ENCODE measurements at regions not wholly inside any gene's neighbourhood (a gene's known extent, or its start where the extent isn't known, plus 50 kb on each side); places are given as distances from the start of the nearest gene placed in this dataset.
"Not testable (repeated sequence)": the region's sequence is repeated elsewhere in the genome, so short reads cannot be mapped to it uniquely, and the experiment has no call there.

DNA sequence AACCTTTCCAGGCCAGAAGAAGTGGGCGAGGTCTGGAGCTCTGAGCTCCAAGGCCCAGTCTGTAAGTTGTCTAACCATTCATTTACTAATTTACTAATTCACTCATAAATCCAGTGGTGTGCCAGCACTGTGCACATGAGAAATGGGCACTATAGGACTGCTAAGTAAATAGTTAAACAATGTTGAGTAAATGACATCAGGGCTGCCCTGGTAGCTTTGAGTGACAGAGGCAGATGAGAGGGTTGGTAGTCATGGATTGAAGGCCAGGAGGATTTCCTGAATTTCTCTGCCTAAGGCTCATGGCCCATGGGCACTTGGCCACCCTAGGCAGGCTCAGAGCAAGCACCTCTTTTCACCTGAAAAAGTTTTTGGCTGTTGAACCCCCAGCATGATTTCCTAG lies 216.9 kb upstream of the RXFP2 start:
- FAIRE-seq = no peak

DNA sequence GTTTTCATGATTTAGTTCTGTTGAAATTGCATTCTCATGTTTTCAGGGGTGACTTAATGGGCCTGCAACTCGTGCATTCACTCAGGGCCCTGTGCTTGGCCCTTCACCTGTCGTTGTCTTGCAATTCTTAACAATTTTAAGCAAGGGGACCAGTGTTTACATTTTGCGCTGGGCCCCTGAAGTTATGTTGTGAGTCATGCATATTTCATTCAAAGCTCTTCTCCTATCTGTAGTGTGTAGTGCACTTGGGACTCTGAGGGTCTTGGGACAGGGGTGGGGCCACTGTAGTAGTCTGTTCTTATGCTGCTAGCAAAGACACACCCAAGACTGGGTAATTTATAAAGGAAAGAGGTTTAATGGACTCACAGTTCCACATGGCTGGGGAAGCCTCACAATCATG lies 211.2 kb upstream of the RXFP2 start:
- no peak for FAIRE-seq

- no peak for FAIRE-seq
Measured at GRCh38 chr13:31528758-31529157, 210.6 kb upstream of the RXFP2 start.

DNA sequence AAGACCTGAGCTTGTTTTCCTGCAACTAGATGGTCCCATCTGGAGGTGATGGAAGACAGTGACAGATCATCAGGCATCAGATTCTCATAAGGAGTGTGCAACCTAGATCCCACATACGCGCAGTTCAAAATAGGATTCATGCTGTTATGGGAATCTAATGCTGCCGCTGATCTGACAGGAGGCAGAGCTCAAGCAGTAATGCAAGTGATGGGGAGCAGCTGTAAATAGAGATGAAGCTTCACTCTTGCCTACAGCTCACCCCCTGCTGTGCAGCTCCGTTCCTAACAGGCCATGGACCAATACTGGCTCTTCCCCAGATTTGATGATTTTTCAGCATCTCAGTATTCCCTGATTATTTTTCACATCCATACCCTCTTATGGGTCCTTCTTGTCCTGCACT lies 208.4 kb upstream of the RXFP2 start:
- FAIRE-seq = no peak

DNA sequence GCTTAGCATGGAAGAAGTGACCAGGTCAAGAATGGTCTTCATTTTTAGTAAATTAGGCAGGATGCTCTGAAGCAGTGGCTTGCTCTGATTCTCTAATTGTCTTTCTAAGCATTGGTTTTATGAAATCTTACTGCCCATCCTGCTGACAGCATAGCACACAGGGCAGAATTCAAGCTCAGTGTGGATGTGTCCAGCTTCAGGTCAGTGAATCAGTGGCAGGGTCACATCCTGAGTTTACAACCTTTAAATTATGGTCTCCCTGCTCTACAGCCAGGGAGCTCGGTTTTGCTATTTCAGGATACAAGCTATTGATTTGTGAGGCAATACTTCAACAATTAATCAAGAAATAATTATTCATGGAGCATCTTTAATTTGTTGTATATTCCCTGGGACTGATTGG lies 202.3 kb upstream of the RXFP2 start:
- FAIRE-seq = no peak

DNA sequence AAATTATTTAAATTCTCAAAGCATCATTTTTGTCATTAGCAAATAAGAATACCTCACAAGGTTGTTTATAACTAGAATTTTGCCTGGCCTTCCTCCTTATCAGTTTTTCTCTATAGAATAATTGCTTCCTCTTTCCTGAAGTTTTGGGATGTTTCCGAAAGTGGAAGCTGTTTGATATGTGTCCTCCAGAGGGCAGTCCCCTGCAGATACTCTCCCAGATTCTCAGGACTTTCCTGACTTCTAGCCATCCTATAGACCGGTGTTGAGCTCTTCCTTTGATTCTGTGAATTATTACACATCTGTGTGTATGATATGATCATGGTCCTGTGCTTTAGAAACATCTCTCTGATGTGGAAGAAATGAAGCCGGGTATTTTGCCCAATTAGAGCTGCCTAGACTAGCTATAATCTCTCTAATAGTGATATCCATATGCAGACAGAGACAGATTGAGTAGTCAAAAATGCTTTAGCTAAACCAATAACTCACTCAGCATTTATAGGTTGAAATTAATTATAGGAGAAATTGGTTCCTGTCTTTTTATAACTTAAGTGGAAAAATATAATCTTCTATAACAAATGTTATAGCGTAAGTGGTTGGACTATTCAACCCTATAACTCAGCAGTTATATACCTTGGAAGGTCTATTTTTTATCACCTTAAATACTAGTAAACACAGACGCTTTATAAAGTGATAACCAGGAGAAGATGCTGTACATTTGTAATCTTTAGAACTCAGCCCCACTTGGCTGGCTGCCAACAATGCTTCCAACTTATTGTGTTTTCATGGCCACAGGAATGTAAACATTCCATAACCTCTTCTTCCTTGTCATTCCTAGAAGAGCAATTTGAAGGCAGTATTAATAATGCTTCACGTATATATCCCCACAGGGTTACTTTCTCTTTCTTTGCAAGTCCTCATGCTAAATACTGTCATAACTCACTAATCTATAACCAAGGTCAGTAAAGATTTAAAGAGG lies 201.0 kb upstream of the RXFP2 start:
- no peak for FAIRE-seq

DNA sequence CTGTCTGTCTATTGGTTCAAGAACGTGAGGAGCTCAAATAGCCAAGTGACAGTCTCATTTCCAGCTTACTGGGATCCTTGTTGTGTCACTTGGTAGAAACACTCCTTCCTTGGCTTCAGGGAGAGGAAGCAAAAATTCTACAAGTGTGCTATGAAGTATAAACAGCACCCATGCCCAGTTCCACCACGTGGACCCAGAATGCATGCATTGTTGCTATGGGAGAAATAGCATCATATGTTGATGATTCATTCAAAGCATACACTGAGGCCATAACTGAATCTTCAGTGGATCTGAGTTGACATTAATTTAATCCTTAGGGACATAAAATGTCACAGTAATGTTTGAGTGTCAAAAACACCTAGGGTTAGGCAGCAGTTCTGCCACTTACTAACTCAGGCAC lies 199.0 kb upstream of the RXFP2 start:
- FAIRE-seq = no peak

DNA sequence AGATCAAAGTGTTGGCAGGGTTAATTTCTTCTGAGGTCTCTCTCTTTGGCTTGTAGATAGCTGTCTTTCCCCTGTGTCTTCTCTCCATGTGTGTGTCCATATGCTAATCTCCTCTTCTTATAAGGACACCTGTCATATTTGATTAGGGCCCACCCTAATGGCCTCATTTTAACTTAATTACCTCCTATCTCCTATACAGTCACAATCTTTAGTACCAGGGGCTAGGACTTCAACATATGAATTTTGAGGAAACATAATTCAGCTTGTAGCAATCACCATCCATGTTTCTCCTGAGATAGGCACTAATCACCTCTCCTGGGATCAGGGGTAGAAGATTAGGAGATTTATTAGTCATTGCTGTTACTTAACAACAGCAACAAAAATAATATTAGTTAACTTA lies 196.1 kb upstream of the RXFP2 start:
- FAIRE-seq = no peak

- FAIRE-seq = no peak
Measured at GRCh38 chr13:31545616-31546015, 193.7 kb upstream of the RXFP2 start.

DNA sequence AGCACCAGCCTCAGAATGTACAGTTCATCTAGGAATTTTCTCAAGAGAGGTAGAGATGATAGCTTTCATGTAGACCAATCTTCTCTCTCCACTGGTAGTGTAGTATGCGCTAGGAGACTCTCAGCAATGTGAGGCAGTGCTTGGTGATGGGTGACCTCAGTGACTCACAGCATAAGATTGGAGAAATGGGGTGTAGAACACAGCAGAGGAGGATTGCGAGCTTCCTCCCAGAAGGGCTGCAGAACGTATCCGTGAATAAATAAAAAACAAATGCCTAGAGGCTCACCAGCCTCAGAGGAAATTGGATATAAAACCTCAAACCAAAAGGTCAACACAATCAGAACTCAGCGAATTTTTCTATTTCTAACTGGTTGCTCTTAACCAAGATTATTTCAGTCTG lies 182.9 kb upstream of the RXFP2 start:
- FAIRE-seq = no peak

DNA sequence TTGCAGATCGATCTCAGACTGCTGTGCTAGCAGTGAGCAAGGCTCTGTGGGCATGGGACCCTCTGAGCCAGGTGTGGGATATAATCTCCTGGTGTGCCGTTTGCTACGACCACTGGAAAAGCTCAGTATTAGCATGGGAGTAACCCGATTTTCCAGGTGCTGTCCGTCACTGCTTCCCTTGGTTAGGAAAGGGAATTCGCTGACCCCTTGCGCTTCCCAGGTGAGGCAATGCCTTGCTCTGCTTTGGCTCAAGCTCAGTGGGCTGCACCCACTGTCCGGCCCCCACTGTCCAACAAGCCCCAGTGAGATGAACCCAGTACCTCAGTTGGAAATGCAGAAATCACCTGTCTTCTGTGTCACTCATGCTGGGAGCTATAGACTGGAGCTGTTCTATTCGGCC lies 155.1 kb upstream of the RXFP2 start:
- FAIRE-seq = not testable (repeated sequence)

DNA sequence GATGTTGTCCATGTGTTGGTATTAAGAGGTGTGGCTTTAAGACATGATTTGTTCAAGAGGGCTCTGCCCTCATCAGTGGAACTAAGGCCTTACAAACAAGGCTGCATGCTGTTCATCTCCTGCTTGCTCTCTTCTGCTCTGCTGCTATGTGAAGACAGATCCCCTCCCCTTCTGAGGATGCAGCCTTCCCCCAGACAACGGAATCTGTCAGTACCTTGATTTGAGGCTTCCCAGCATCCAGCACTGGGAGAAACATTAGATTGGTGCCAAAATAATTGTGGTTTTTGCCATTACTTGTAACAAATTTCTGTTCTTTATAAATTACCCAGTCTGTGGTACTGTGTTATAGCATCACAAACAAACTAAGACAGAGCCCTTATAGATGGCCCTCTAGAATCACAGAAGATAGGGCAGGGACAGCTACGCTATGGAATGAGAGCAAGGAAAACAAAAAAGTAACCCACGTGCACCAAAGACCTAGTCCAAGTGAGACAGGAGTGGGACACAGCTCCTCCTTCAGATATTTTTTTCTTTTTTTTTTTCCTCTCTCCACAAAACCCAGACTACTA lies 151.5 kb upstream of the RXFP2 start:
- FAIRE-seq = no peak

GRCh38 chr13:31588316-31588715 lies 151.0 kb upstream of the RXFP2 start:
- no peak for FAIRE-seq

DNA sequence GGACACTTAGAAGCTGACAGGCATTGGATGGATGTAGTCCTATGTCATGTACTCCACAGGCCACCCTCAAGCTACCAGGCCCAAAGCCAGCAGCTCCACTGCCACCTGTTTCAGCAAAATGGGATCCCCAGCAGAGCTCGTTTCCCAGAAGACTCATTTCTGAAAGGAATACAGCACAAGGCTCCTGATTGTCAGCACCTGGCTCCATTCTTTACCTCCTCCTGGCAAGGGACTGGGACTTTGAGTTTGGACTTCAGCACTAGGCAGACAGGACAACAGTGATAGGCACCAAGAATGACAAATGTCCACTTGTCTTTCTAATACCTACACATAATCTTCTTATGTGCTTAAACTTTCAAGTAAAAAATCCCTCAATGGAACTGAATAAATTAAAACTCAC lies 150.4 kb upstream of the RXFP2 start:
- FAIRE-seq = no peak

DNA sequence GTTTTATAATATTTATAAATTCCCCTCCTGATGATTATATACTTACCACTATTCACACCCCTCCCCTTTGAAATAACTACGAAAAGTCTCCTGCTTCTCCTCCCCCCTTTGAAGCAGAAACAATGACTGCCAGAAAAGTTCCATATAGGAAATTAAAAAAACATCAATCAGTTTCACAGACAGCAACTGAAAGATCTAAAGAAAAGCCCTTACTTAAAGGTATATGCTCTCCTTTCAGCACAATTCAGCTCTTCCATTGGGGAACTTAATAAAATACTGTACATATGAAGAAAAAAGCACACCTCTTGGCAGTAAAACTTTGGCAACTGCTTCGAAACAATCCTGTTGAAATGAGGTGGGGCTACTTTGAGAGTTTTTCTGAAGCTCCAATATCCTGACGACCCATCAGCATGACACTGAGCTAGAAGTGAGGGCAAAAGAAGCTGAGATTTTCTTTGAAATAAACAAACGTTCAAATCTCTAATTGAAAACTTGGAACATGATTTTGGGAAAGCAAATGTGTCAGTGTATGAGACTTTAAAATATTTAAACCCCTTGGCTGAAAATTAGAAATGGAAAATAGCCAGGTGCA lies 147.6 kb upstream of the RXFP2 start:
- no peak for FAIRE-seq

DNA sequence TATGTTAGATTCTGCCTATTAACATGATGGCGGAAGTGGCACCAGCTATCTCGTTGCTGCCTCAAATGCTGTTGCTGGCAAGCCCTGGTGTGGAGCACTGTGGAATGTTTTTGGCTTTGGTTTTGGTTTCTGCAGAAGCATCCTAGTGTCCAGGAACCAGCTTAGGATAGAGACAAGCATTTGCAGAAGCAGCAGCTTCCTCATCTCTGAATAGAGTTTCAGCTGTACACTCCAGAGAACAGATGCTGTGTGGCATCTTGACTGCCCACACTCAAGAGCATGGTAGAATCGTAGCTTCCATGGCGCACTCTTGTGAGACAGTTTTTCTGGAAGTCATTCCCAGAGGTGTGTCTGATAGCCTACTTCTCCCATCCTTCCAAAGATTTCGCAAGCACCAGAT lies 145.3 kb upstream of the RXFP2 start:
- no peak for FAIRE-seq

- no peak for FAIRE-seq
Measured at GRCh38 chr13:31595563-31595962, 143.8 kb upstream of the RXFP2 start.

DNA sequence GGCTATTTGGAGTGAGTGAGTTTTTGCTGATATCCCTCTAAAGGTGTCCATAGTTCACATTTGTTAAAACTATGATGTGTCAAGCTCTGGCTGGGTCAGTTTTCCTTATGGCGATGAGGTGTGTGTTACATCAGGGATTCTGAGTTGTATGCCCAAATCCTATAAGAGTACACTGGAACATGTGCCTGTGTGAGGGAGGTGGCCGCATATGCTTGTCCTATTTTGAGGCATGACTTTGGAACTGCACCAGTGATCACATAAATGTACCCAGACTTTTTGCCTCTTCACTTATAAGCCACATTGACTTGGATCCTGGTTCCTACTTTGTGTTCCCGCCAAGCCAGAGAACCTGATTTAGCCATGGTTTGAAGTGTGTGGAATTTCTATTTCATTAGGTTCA lies 140.3 kb upstream of the RXFP2 start:
- FAIRE-seq = no peak

- no peak for FAIRE-seq
Measured at GRCh38 chr13:31605076-31605860, 134.1 kb upstream of the RXFP2 start.

DNA sequence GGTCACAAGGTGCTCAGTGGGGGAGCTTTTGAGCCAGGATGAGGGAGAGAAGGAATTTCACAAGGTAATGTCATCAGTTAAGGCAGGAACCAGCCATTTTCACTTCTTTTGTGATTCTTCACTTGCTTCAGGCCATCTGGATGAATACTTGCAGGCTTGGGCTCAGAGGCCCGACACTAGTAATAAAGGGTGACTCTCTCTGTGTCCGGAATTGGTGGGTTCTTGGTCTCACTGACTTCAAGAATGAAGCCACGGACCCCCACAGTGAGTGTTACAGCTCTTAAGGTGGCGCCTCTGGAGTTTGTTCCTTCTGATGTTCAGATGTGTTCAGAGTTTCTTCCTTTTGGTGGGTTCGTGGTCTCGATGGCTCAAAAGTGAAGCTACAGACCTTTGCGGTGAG lies 131.8 kb upstream of the RXFP2 start:
- FAIRE-seq = not testable (repeated sequence)

- FAIRE-seq = not testable (repeated sequence)
Measured at GRCh38 chr13:31608780-31609179, 130.5 kb upstream of the RXFP2 start.

GRCh38 chr13:31610270-31610998 lies 128.9 kb upstream of the RXFP2 start:
- FAIRE-seq = no peak

GRCh38 chr13:31611214-31611613 lies 128.1 kb upstream of the RXFP2 start:
- FAIRE-seq = no peak

Data from TTC549 (cell line).